ENCODE measurements at regions not wholly inside any gene's neighbourhood (a gene's known extent, or its start where the extent isn't known, plus 50 kb on each side); places are given as distances from the start of the nearest gene placed in this dataset.

DNA sequence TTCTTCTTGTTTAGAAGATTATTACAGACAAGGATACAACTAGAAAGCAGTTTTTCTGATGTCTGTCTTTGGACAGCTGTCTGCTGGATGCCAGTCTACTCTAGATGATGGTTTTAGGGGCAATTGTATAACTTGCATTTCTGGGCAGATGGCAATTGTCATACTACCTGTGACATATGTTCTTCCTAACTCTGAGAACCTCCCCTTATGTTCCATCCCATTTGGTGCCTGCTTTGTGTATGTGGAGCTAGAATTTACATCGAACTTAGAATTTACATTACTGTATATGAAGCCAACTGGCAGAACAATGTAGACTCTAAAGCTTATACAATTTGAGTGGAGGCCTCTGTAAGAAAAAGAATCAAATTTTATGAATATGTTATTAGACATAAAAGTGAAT lies 430.2 kb upstream of the SEL1L start (continued):
- TF ChIP-seq JUNB (IDR thresholded peaks at IDR 0.05; ENCODE audit: unreplicated experiment) (no peak), CREB1 (CRISPR knock-in tag; IDR thresholded peaks at IDR 0.05; ENCODE audit: low read depth) (no peak), STAT1 (IDR thresholded peaks at IDR 0.05; ENCODE audit: unreplicated experiment) (no peak)

DNA sequence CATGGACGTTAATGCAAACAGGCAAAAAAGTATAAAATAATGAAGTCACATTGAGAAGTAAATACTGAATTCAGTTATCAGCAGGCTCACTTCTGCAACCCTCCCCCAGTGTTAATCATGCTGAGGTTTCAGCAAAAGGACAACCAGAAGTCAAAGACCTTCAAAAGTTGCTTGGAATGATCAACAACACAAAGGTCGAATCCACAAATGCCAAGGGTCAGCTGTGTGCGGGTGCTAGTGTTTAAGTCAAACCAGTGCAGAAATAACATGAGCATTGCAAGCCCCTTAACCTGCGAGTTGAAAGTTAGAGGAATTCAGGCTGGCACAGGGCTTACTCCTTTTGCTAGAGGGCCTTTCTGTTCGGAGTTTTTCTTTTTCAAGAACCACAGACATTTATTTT lies 436.7 kb upstream of the SEL1L start:
- Mint-ChIP-seq H3K36me3 (ENCODE audit: low read depth) (peaks cover 16% of the 10 kb centered on the region; the same call in 2 of the 3 replicates), H3K27me3 (ENCODE audit: insufficient read depth, low read depth, poor library complexity) (peaks cover 2% of the 10 kb centered on the region), H3K4me1 (no peaks in the 10 kb centered on the region), H3K9me3 (peaks cover 87% of the 10 kb centered on the region), H3K4me3 (no peak overlapping the region), H3K27ac (no peak overlapping the region)
- Histone ChIP-seq H3K36me3 (ENCODE audit: insufficient read depth) (peaks cover 12% of the 10 kb centered on the region), H3K27ac (ENCODE audit: low read depth) (no peak overlapping the region), H3K4me3 (no peak overlapping the region), H3K9me2 (ENCODE audit: insufficient read depth) (no peaks in the 10 kb centered on the region), H3K79me2 (replicated peaks; ENCODE audit: insufficient read depth) (no peaks in the 10 kb centered on the region), H3K4me1 (ENCODE audit: insufficient read depth) (no peaks in the 10 kb centered on the region), H4K20me1 (replicated peaks; ENCODE audit: insufficient read depth) (no peaks in the 10 kb centered on the region), H3F3A (replicated peaks; ENCODE audit: low read depth) (no peaks in the 10 kb centered on the region), H2AFZ (no peak overlapping the region), H3K27me3 (ENCODE audit: insufficient read depth) (no peaks in the 10 kb centered on the region), H3K4me2 (no peak overlapping the region)
- peak; percentile 6 for DNase-seq (ENCODE audit: low spot score)
- TF ChIP-seq, protein P1, sequence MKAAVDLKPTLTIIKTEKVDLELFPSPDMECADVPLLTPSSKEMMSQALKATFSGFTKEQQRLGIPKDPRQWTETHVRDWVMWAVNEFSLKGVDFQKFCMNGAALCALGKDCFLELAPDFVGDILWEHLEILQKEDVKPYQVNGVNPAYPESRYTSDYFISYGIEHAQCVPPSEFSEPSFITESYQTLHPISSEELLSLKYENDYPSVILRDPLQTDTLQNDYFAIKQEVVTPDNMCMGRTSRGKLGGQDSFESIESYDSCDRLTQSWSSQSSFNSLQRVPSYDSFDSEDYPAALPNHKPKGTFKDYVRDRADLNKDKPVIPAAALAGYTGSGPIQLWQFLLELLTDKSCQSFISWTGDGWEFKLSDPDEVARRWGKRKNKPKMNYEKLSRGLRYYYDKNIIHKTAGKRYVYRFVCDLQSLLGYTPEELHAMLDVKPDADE (IDR thresholded peaks at IDR 0.05), result no peak
- TF ChIP-seq, protein P2, sequence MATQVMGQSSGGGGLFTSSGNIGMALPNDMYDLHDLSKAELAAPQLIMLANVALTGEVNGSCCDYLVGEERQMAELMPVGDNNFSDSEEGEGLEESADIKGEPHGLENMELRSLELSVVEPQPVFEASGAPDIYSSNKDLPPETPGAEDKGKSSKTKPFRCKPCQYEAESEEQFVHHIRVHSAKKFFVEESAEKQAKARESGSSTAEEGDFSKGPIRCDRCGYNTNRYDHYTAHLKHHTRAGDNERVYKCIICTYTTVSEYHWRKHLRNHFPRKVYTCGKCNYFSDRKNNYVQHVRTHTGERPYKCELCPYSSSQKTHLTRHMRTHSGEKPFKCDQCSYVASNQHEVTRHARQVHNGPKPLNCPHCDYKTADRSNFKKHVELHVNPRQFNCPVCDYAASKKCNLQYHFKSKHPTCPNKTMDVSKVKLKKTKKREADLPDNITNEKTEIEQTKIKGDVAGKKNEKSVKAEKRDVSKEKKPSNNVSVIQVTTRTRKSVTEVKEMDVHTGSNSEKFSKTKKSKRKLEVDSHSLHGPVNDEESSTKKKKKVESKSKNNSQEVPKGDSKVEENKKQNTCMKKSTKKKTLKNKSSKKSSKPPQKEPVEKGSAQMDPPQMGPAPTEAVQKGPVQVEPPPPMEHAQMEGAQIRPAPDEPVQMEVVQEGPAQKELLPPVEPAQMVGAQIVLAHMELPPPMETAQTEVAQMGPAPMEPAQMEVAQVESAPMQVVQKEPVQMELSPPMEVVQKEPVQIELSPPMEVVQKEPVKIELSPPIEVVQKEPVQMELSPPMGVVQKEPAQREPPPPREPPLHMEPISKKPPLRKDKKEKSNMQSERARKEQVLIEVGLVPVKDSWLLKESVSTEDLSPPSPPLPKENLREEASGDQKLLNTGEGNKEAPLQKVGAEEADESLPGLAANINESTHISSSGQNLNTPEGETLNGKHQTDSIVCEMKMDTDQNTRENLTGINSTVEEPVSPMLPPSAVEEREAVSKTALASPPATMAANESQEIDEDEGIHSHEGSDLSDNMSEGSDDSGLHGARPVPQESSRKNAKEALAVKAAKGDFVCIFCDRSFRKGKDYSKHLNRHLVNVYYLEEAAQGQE (IDR thresholded peaks at IDR 0.05; ENCODE audit: unreplicated experiment), result no peak
- TF ChIP-seq POLR2AphosphoS5 (IDR thresholded peaks at IDR 0.05; ENCODE audit: low read depth) (no peak), NANOG (IDR thresholded peaks at IDR 0.05; ENCODE audit: borderline replicate concordance) (no peak), EZH2phosphoT487 (IDR thresholded peaks at IDR 0.05; ENCODE audit: unreplicated experiment) (no peak), CREB1 (CRISPR knock-in tag; IDR thresholded peaks at IDR 0.05; ENCODE audit: low read depth) (no peak), EZH2 (IDR thresholded peaks at IDR 0.05; ENCODE audit: low read depth, unreplicated experiment) (no peak), JUNB (IDR thresholded peaks at IDR 0.05; ENCODE audit: unreplicated experiment) (no peak), STAT1 (IDR thresholded peaks at IDR 0.05; ENCODE audit: unreplicated experiment) (no peak), ZNF114 (CRISPR knock-in tag; IDR thresholded peaks at IDR 0.05) (no peak), ZNF331 (CRISPR knock-in tag; IDR thresholded peaks at IDR 0.05; ENCODE audit: low read depth) (no peak)
- TF ChIP-seq, protein P3, sequence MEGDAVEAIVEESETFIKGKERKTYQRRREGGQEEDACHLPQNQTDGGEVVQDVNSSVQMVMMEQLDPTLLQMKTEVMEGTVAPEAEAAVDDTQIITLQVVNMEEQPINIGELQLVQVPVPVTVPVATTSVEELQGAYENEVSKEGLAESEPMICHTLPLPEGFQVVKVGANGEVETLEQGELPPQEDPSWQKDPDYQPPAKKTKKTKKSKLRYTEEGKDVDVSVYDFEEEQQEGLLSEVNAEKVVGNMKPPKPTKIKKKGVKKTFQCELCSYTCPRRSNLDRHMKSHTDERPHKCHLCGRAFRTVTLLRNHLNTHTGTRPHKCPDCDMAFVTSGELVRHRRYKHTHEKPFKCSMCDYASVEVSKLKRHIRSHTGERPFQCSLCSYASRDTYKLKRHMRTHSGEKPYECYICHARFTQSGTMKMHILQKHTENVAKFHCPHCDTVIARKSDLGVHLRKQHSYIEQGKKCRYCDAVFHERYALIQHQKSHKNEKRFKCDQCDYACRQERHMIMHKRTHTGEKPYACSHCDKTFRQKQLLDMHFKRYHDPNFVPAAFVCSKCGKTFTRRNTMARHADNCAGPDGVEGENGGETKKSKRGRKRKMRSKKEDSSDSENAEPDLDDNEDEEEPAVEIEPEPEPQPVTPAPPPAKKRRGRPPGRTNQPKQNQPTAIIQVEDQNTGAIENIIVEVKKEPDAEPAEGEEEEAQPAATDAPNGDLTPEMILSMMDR (conservative IDR thresholded peaks at IDR 0.05; ENCODE audit: low read depth in 2 of 2), result no peak
- TF ChIP-seq, protein P4, sequence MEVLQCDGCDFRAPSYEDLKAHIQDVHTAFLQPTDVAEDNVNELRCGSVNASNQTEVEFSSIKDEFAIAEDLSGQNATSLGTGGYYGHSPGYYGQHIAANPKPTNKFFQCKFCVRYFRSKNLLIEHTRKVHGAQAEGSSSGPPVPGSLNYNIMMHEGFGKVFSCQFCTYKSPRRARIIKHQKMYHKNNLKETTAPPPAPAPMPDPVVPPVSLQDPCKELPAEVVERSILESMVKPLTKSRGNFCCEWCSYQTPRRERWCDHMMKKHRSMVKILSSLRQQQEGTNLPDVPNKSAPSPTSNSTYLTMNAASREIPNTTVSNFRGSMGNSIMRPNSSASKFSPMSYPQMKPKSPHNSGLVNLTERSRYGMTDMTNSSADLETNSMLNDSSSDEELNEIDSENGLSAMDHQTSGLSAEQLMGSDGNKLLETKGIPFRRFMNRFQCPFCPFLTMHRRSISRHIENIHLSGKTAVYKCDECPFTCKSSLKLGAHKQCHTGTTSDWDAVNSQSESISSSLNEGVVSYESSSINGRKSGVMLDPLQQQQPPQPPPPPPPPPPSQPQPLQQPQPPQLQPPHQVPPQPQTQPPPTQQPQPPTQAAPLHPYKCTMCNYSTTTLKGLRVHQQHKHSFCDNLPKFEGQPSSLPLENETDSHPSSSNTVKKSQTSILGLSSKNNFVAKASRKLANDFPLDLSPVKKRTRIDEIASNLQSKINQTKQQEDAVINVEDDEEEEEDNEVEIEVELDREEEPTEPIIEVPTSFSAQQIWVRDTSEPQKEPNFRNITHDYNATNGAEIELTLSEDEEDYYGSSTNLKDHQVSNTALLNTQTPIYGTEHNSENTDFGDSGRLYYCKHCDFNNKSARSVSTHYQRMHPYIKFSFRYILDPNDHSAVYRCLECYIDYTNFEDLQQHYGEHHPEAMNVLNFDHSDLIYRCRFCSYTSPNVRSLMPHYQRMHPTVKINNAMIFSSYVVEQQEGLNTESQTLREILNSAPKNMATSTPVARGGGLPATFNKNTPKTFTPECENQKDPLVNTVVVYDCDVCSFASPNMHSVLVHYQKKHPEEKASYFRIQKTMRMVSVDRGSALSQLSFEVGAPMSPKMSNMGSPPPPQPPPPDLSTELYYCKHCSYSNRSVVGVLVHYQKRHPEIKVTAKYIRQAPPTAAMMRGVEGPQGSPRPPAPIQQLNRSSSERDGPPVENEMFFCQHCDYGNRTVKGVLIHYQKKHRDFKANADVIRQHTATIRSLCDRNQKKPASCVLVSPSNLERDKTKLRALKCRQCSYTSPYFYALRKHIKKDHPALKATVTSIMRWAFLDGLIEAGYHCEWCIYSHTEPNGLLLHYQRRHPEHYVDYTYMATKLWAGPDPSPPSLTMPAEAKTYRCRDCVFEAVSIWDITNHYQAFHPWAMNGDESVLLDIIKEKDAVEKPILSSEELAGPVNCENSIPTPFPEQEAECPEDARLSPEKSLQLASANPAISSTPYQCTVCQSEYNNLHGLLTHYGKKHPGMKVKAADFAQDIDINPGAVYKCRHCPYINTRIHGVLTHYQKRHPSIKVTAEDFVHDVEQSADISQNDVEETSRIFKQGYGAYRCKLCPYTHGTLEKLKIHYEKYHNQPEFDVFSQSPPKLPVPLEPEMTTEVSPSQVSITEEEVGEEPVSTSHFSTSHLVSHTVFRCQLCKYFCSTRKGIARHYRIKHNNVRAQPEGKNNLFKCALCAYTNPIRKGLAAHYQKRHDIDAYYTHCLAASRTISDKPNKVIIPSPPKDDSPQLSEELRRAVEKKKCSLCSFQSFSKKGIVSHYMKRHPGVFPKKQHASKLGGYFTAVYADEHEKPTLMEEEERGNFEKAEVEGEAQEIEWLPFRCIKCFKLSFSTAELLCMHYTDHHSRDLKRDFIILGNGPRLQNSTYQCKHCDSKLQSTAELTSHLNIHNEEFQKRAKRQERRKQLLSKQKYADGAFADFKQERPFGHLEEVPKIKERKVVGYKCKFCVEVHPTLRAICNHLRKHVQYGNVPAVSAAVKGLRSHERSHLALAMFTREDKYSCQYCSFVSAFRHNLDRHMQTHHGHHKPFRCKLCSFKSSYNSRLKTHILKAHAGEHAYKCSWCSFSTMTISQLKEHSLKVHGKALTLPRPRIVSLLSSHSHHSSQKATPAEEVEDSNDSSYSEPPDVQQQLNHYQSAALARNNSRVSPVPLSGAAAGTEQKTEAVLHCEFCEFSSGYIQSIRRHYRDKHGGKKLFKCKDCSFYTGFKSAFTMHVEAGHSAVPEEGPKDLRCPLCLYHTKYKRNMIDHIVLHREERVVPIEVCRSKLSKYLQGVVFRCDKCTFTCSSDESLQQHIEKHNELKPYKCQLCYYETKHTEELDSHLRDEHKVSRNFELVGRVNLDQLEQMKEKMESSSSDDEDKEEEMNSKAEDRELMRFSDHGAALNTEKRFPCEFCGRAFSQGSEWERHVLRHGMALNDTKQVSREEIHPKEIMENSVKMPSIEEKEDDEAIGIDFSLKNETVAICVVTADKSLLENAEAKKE (CRISPR knock-in tag; IDR thresholded peaks at IDR 0.05), result no peak
- no peak for ATAC-seq

Measured in GM23338 (cell line).